Uterus (tissue), 2 donors: ENCODE measurements at regions not wholly inside any gene's neighbourhood (a gene's known extent, or its start where the extent isn't known, plus 50 kb on each side); places are given as distances from the start of the nearest gene placed in this dataset.

Experiments
- POLR2A ChIP-seq, 2 donors: fragments of 450-650 bp; IDR thresholded peaks; one replicate each; pipeline ENCODE4 v1.6.1; 2016; ENCODE audit warnings: antibody characterized with exemption in 2 of 2, mild to moderate bottlenecking in 1 of 2, moderate library complexity in 1 of 2
- TF ChIP-seq, protein P1 (sequence below), 4 experiments: fragments of 200-600 bp in 2 of 4; fragments of 450-650 bp in 2 of 4; sonication (generic) in 2 of 4; IDR thresholded peaks; one replicate each; pipeline ENCODE4 v1.5.1; 2016 to 2019; ENCODE audit warnings: antibody characterized with exemption in 4 of 4, mild to moderate bottlenecking in 2 of 4, moderate library complexity in 1 of 4

DNA sequence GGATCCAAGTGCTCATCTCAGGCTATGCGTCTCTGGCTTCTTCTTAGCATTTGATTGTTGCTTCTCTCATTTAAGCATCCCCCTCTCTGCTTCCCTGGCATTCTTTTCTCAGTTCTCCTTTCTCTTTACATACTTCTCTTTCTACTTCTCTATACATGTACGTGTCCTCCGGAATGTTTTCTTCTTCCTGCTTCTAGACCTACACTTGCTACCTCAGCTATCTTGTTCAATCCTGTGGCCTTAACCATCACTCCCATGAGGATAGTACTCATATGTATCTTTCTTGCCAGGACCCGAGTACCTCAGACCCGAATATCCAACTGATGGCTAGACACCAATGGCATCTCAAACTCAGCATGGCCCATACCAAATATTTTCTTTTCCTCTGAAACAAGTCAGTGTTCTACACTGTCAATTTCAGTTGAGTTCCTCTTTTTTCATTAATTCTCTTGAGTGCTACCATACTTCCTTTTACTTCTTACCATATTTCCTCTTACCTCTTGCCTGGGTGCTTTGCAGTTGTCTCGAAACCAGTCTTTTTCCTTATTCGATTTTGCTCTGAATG is 115.1 kb upstream of the SLC38A2 start:
- TF ChIP-seq, protein P1, sequence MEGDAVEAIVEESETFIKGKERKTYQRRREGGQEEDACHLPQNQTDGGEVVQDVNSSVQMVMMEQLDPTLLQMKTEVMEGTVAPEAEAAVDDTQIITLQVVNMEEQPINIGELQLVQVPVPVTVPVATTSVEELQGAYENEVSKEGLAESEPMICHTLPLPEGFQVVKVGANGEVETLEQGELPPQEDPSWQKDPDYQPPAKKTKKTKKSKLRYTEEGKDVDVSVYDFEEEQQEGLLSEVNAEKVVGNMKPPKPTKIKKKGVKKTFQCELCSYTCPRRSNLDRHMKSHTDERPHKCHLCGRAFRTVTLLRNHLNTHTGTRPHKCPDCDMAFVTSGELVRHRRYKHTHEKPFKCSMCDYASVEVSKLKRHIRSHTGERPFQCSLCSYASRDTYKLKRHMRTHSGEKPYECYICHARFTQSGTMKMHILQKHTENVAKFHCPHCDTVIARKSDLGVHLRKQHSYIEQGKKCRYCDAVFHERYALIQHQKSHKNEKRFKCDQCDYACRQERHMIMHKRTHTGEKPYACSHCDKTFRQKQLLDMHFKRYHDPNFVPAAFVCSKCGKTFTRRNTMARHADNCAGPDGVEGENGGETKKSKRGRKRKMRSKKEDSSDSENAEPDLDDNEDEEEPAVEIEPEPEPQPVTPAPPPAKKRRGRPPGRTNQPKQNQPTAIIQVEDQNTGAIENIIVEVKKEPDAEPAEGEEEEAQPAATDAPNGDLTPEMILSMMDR (IDR thresholded peaks at IDR 0.05): no peak
- TF ChIP-seq POLR2A (IDR thresholded peaks at IDR 0.05): no peak
